Sciatic nerve (tissue), 2 donors: ENCODE measurements at regions not wholly inside any gene's neighbourhood (a gene's known extent, or its start where the extent isn't known, plus 50 kb on each side); places are given as distances from the start of the nearest gene placed in this dataset.
"Not testable (repeated sequence)": the region's sequence is repeated elsewhere in the genome, so short reads cannot be mapped to it uniquely, and the experiment has no call there.

ENCODE experiments used
- ATAC-seq: fragments of 200-7000 bp; cut with Tn5 transposase; one replicate; pipeline ENCODE4 v1.9.1; 2020; ENCODE audit warnings: mild to moderate bottlenecking, moderate library complexity
- DNase-seq: peaks from one replicate; pipeline ENCODE4 v3.0.0-alpha.2; 2020; ENCODE audit warnings: low spot score
- intact Hi-C: fragments of 100-400 bp; cut with DNase I; formaldehyde crosslinking; loops from one replicate; pipeline ENCODE4 v1.14.2; 2022
- donor health status: DM: no; HTN: no; CAD: no.
- donor health status: DM: no; HTN: no; CAD: no.

GRCh38 chr5:62192958-62193357, 113.0 kb upstream of the KIF2A start:
- ATAC-seq, result no peak
- intact Hi-C loops, result no loop called here

GRCh38 chr5:62196532-62196931, 109.5 kb upstream of the KIF2A start:
- DNase-seq, ATAC-seq, intact Hi-C loops: not testable (repeated sequence)

More at GRCh38 chr5:62192958-62193357, 113.0 kb upstream of the KIF2A start:
- no peak for DNase-seq

GRCh38 chr5:62197697-62198096, 108.3 kb upstream of the KIF2A start:
- DNase-seq (no peak), ATAC-seq (no peak)
- intact Hi-C loops, result no loop called here

GRCh38 chr5:62198421-62198820, 107.6 kb upstream of the KIF2A start:
- DNase-seq (no peak), ATAC-seq (no peak)
- intact Hi-C loops, result no loop called here

GRCh38 chr5:62199792-62200716, 106.0 kb upstream of the KIF2A start:
- ATAC-seq, result no peak
- DNase-seq, result no peak
- intact Hi-C loops, result no loop called here

GRCh38 chr5:62206150-62206829, 99.7 kb upstream of the KIF2A start:
- intact Hi-C loops, result no loop called here
- DNase-seq, result no peak
- no peak for ATAC-seq

- intact Hi-C loops, result no loop called here
- ATAC-seq (no peak), DNase-seq (no peak)
These were observed 97.7 kb upstream of the KIF2A start for GRCh38 chr5:62208218-62208852.

- ATAC-seq, result no peak
- intact Hi-C loops, result no loop called here
- DNase-seq, result no peak
These were observed 94.6 kb upstream of the KIF2A start for GRCh38 chr5:62211405-62211804.

- intact Hi-C loops, result no loop called here
- DNase-seq (no peak), ATAC-seq (no peak)
These were observed 93.4 kb upstream of the KIF2A start for GRCh38 chr5:62212648-62213047.

- ATAC-seq, result no peak
- intact Hi-C loops, result no loop called here
- DNase-seq, result no peak
These were observed 91.3 kb upstream of the KIF2A start for GRCh38 chr5:62214701-62215100.

- DNase-seq, intact Hi-C loops, ATAC-seq: not testable (repeated sequence)
These were observed 89.4 kb upstream of the KIF2A start for GRCh38 chr5:62216603-62217002.

- not testable (repeated sequence) for ATAC-seq
These were observed 88.9 kb upstream of the KIF2A start for GRCh38 chr5:62217095-62217494.

GRCh38 chr5:62218860-62219259, 87.1 kb upstream of the KIF2A start:
- DNase-seq, intact Hi-C loops: not testable (repeated sequence)

More at GRCh38 chr5:62217095-62217494, 88.9 kb upstream of the KIF2A start:
- DNase-seq, intact Hi-C loops: not testable (repeated sequence)

GRCh38 chr5:62221881-62222280, 84.1 kb upstream of the KIF2A start:
- ATAC-seq, DNase-seq, intact Hi-C loops: not testable (repeated sequence)

More at GRCh38 chr5:62218860-62219259, 87.1 kb upstream of the KIF2A start:
- not testable (repeated sequence) for ATAC-seq

GRCh38 chr5:62222305-62222704, 83.7 kb upstream of the KIF2A start:
- DNase-seq, intact Hi-C loops, ATAC-seq: not testable (repeated sequence)

GRCh38 chr5:62223312-62223670, 82.7 kb upstream of the KIF2A start:
- ATAC-seq (peak; percentile 99), DNase-seq (peak; percentile 90)
- intact Hi-C loops, result not testable (repeated sequence)

- intact Hi-C loops, DNase-seq: not testable (repeated sequence)
These were observed 80.9 kb upstream of the KIF2A start for GRCh38 chr5:62224987-62225601.

GRCh38 chr5:62230876-62231388, 75.1 kb upstream of the KIF2A start:
- intact Hi-C loops, DNase-seq, ATAC-seq: not testable (repeated sequence)

More at GRCh38 chr5:62224987-62225601, 80.9 kb upstream of the KIF2A start:
- ATAC-seq, result not testable (repeated sequence)

- ATAC-seq (no peak), DNase-seq (no peak)
- intact Hi-C loops, result no loop called here
These were observed 74.4 kb upstream of the KIF2A start for GRCh38 chr5:62231576-62231975.
